PC-3 (cell line): ENCODE measurements at regions not wholly inside any gene's neighbourhood (a gene's known extent, or its start where the extent isn't known, plus 50 kb on each side); places are given as distances from the start of the nearest gene placed in this dataset.
A peak's percentile ranks its signal among the peaks of the same experiment; 100 is the strongest.

ENCODE experiments used
- ATAC-seq: fragments of 200-7000 bp; cut with Tn5 transposase; 2 replicates; pipeline ENCODE4 v1.9.1; 2020; ENCODE audit warnings: mild to moderate bottlenecking, moderate library complexity
- BruUV-seq: library from RNA; stranded (reverse); fragments of 400-500 nt; replicated peaks from 2 replicates; lab custom pipeline; 2021; lab: Mats Ljungman, UMichigan
- CTCF ChIA-PET: fragments of 300-600 bp; sonication (Branson Sonifier 250); formaldehyde crosslinking; loops from one replicate; lab custom pipeline; 2022; ENCODE audit warnings: antibody characterized with exemption; lab: Charles Lee
- POLR2A ChIA-PET: fragments of 300-600 bp; sonication (Branson Sonifier 250); formaldehyde crosslinking; loops from one replicate; lab custom pipeline; 2022; ENCODE audit warnings: antibody characterized with exemption; ENCODE audit not compliant: unreplicated experiment; lab: Charles Lee
- DNase-seq: peaks from one replicate; pipeline ENCODE4 v3.0.0-alpha.2; 2015
- H2AFZ ChIP-seq: fragments of 300-600 bp; sonication (generic); 2 replicates; pipeline ENCODE4 v1.6.0; 2016; ENCODE audit warnings: antibody characterized with exemption, low read length
- H3F3A ChIP-seq: fragments of 300-600 bp; sonication (generic); one replicate; pipeline ENCODE4 v1.6.0; 2017; ENCODE audit warnings: antibody characterized with exemption, low read length, control low read depth, mild to moderate bottlenecking; ENCODE audit not compliant: unreplicated experiment
- H3K27ac ChIP-seq: fragments of 300-600 bp; sonication (generic); 2 replicates; pipeline ENCODE4 v1.5.1; 2016; ENCODE audit warnings: mild to moderate bottlenecking, low read length
- H3K27me3 ChIP-seq: fragments of 300-600 bp; sonication (generic); 2 replicates; pipeline ENCODE4 v1.6.1; 2016; ENCODE audit warnings: low read length, mixed read lengths
- H3K36me3 ChIP-seq: fragments of 300-600 bp; sonication (generic); 2 replicates; pipeline ENCODE4 v1.6.1; 2016; ENCODE audit warnings: low read depth, mixed run types, low read length, mixed read lengths
- H3K4me1 ChIP-seq: fragments of 300-600 bp; sonication (generic); 2 replicates; pipeline ENCODE4 v1.5.1; 2016; ENCODE audit warnings: low read length; ENCODE audit not compliant: insufficient read depth
- H3K4me2 ChIP-seq: fragments of 300-600 bp; sonication (generic); 2 replicates; pipeline ENCODE4 v1.6.0; 2016; ENCODE audit warnings: low read length
- H3K4me3 ChIP-seq: fragments of 300-600 bp; sonication (generic); 2 replicates; pipeline ENCODE4 v1.5.1; 2016; ENCODE audit warnings: mild to moderate bottlenecking, low read length, mixed read lengths
- H3K79me2 ChIP-seq: fragments of 300-600 bp; sonication (generic); 2 replicates; pipeline ENCODE4 v1.6.1; 2017; ENCODE audit warnings: low read length, mixed read lengths
- H3K9ac ChIP-seq: fragments of 300-600 bp; sonication (generic); 2 replicates; pipeline ENCODE4 v1.6.0; 2016; ENCODE audit warnings: mild to moderate bottlenecking, low read length
- H3K9me2 ChIP-seq: fragments of 300-600 bp; sonication (generic); replicated peaks from 2 replicates; pipeline ENCODE4 v1.6.1; 2016; ENCODE audit warnings: mixed run types, low read length, mixed read lengths
- H3K9me3 ChIP-seq: fragments of 300-600 bp; sonication (generic); 2 replicates; pipeline ENCODE4 v1.6.1; 2016; ENCODE audit warnings: low read length, mixed read lengths
- H4K20me1 ChIP-seq: fragments of 300-600 bp; sonication (generic); 2 replicates; pipeline ENCODE4 v1.6.1; 2016; ENCODE audit warnings: low read length, mixed read lengths
- EZH2 ChIP-seq: fragments of 300-600 bp; sonication (generic); IDR thresholded peaks from one replicate; pipeline ENCODE4 v1.6.1; 2017; ENCODE audit warnings: antibody characterized with exemption, mild to moderate bottlenecking, low read length; ENCODE audit not compliant: unreplicated experiment
- EZH2phosphoT487 ChIP-seq: fragments of 300-600 bp; sonication (generic); IDR thresholded peaks from 2 replicates; pipeline ENCODE4 v1.6.1; 2018; ENCODE audit warnings: mild to moderate bottlenecking, antibody characterized with exemption, low read length, borderline replicate concordance
- intact Hi-C: fragments of 100-400 bp; cut with micrococcal nuclease; formaldehyde crosslinking; loops from 2 replicates; pipeline ENCODE4 v1.9.0; 2023
- TF ChIP-seq, protein P1 (sequence below): fragments of 300-600 bp; sonication (generic); conservative IDR thresholded peaks from 2 replicates; pipeline ENCODE4 v1.5.1; 2017; ENCODE audit warnings: antibody characterized with exemption, low read depth, mild to moderate bottlenecking, low read length

DNA sequence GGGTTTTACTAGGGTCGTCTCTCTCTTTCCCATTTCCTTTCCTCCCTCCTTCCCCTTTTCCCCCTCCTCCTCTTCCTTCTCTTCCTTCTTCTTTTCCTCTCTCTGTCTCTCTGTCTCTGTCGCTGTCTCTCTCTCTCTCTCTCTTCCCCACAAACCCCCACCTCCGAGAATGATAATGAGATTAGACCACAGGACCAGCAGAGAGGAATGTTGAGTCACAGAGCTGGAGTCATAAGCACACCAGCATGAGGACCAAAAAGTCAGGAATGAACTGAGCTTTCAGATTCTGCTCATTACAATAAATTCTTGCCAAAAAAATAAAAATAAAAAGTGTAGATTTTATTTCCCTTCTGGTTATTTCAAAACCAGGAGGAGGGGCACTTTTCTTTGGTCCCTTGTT lies 377.4 kb downstream of the LTN1 start:
- ATAC-seq (no peak), DNase-seq (peak; percentile 8)
- Histone ChIP-seq H3K9ac (no peak overlapping the region), H3K79me2 (no peaks in the 10 kb centered on the region), H2AFZ (no peak overlapping the region), H3K27ac (no peak overlapping the region), H3K9me3 (no peaks in the 10 kb centered on the region), H3F3A (no peaks in the 10 kb centered on the region), H4K20me1 (no peaks in the 10 kb centered on the region), H3K9me2 (no peaks in the 10 kb centered on the region), H3K4me1 (no peaks in the 10 kb centered on the region), H3K27me3 (no peaks in the 10 kb centered on the region), H3K36me3 (no peaks in the 10 kb centered on the region), H3K4me2 (no peak overlapping the region), H3K4me3 (no peak overlapping the region)
- intact Hi-C loops: no loop called here
- ChIA-PET POLR2A (no interaction called here), CTCF (no interaction called here)
- TF ChIP-seq, protein P1, sequence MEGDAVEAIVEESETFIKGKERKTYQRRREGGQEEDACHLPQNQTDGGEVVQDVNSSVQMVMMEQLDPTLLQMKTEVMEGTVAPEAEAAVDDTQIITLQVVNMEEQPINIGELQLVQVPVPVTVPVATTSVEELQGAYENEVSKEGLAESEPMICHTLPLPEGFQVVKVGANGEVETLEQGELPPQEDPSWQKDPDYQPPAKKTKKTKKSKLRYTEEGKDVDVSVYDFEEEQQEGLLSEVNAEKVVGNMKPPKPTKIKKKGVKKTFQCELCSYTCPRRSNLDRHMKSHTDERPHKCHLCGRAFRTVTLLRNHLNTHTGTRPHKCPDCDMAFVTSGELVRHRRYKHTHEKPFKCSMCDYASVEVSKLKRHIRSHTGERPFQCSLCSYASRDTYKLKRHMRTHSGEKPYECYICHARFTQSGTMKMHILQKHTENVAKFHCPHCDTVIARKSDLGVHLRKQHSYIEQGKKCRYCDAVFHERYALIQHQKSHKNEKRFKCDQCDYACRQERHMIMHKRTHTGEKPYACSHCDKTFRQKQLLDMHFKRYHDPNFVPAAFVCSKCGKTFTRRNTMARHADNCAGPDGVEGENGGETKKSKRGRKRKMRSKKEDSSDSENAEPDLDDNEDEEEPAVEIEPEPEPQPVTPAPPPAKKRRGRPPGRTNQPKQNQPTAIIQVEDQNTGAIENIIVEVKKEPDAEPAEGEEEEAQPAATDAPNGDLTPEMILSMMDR: no peak
- TF ChIP-seq EZH2phosphoT487: no peak
- no peak for TF ChIP-seq EZH2
- no TSS peak for BruUV-seq

DNA sequence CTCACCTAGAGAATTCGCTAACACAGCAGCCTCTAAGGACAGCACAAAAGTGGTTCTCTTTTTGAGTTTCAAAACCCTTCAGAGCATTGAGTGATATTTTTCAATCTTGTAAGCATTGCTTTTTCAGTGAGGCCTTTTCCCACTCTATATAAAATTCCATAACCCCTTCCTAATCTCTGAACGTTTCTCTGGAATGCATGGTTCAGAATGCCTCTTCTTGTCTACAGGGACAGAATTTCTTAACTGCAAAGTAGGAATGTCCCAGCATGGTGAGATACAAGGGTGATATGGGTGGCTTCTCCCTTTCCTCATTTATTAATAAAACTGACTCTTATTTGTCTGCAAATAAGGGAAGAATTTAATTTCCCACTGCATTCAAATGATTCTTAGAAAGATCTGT lies 377.9 kb downstream of the LTN1 start:
- no peak overlapping the region for H3K9ac ChIP-seq
- ChIA-PET CTCF (no interaction called here), POLR2A (no interaction called here)
- no peaks in the 10 kb centered on the region for H3K79me2 ChIP-seq
- H3K27ac ChIP-seq: no peak overlapping the region
- H3K4me3 ChIP-seq: no peak overlapping the region
- H3K36me3 ChIP-seq: no peaks in the 10 kb centered on the region
- ATAC-seq: no peak
- TF ChIP-seq EZH2phosphoT487 (no peak), EZH2 (no peak)
- TF ChIP-seq, protein P1: no peak
- H3K4me1 ChIP-seq: no peaks in the 10 kb centered on the region
- no TSS peak for BruUV-seq
- no peaks in the 10 kb centered on the region for H3F3A ChIP-seq
- H3K9me2 ChIP-seq: no peaks in the 10 kb centered on the region
- H4K20me1 ChIP-seq: no peaks in the 10 kb centered on the region
- intact Hi-C loops: no loop called here
- H3K4me2 ChIP-seq: no peak overlapping the region
- DNase-seq: no peak
- no peaks in the 10 kb centered on the region for H3K27me3 ChIP-seq
- no peak overlapping the region for H2AFZ ChIP-seq
- H3K9me3 ChIP-seq: no peaks in the 10 kb centered on the region

DNA sequence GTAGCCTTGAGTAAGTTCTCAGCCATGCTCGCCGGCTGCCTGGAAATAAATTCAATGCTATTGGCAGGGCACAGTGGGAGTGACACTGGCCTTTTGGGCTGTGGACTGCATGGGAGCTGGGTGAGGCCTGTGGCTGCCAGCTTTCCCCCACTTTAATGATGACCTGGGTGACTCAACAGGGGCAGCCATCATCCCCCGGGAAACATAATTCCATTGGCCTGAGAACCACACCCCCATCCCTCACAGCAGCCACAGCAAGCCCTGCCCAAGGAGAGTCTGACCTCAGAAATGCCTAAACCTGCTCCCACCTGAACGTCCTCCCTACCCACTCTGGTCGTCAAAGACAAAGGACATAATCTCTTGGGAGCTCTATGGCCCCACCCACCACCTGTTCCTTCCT lies 384.0 kb downstream of the LTN1 start:
- H3K27ac ChIP-seq: no peak overlapping the region
- TF ChIP-seq, protein P1: no peak
- TF ChIP-seq EZH2: no peak
- no peak for TF ChIP-seq EZH2phosphoT487
- no peaks in the 10 kb centered on the region for H3K9me3 ChIP-seq
- no peaks in the 10 kb centered on the region for H3K27me3 ChIP-seq
- intact Hi-C loops: no loop called here
- H3K9ac ChIP-seq: no peak overlapping the region
- H3K36me3 ChIP-seq: no peaks in the 10 kb centered on the region
- no peaks in the 10 kb centered on the region for H3K9me2 ChIP-seq
- no peak for ATAC-seq
- no TSS peak for BruUV-seq
- H3K79me2 ChIP-seq: no peaks in the 10 kb centered on the region
- no peaks in the 10 kb centered on the region for H4K20me1 ChIP-seq
- no peak overlapping the region for H3K4me3 ChIP-seq
- POLR2A ChIA-PET: no interaction called here
- DNase-seq: no peak
- no peaks in the 10 kb centered on the region for H3F3A ChIP-seq
- CTCF ChIA-PET: no interaction called here
- no peak overlapping the region for H3K4me2 ChIP-seq
- no peaks in the 10 kb centered on the region for H3K4me1 ChIP-seq
- H2AFZ ChIP-seq: no peak overlapping the region
